Mammary epithelial cell (primary cell): ENCODE measurements at regions not wholly inside any gene's neighbourhood (a gene's known extent, or its start where the extent isn't known, plus 50 kb on each side); places are given as distances from the start of the nearest gene placed in this dataset.

Source experiments
- CTCF ChIP-seq, 2 donors: IDR thresholded peaks in 1 of 2; conservative IDR thresholded peaks in 1 of 2; 2 replicates each; pipeline ENCODE4 v1.5.1; 2011 to 2012; ENCODE audit warnings: inconsistent platforms in 2 of 2, low read length in 2 of 2, mild to moderate bottlenecking in 2 of 2, control low read depth in 1 of 2, low read depth in 1 of 2; ENCODE audit not compliant: insufficient read depth in 1 of 2; ENCODE audit errors: extremely low read depth in 1 of 2
- EZH2 ChIP-seq: IDR thresholded peaks from 2 replicates; pipeline ENCODE4 v1.6.1; 2012; ENCODE audit warnings: low read length, inconsistent platforms, borderline replicate concordance

- TF ChIP-seq CTCF (conservative IDR thresholded peaks at IDR 0.05 in 1 of 2, IDR thresholded peaks at IDR 0.05 in 1 of 2; ENCODE audit: extremely low read depth in 1 of 2, insufficient read depth in 1 of 2, low read depth in 1 of 2, low read length in 2 of 2) (no peak), EZH2 (no peak)
Measured at GRCh38 chr13:76160961-76161925, 525.1 kb downstream of the LMO7 start.
